ENCODE measurements at regions not wholly inside any gene's neighbourhood (a gene's known extent, or its start where the extent isn't known, plus 50 kb on each side); places are given as distances from the start of the nearest gene placed in this dataset.

- H3K36me3 ChIP-seq (ENCODE audit: control insufficient read depth in 2 of 3, insufficient read depth in 3 of 3, low read length in 3 of 3): no peaks in the 10 kb centered on the region
- no peaks in the 10 kb centered on the region for H3K9me3 ChIP-seq (ENCODE audit: control insufficient read depth in 2 of 3, insufficient read depth in 1 of 3, low read length in 3 of 3)
- H3K27me3 ChIP-seq (ENCODE audit: control insufficient read depth, insufficient read depth, low read length): no peaks in the 10 kb centered on the region
- no peak for DNase-seq
- no peak overlapping the region for H3K27ac ChIP-seq (ENCODE audit: low read depth in 2 of 2, low read length in 2 of 2)
- no peak overlapping the region for H3K4me3 ChIP-seq (ENCODE audit: low read length in 3 of 3)
- H3K9ac ChIP-seq (ENCODE audit: low read length in 3 of 3): no peak overlapping the region
- FAIRE-seq: no peak
- TF ChIP-seq, protein P1, sequence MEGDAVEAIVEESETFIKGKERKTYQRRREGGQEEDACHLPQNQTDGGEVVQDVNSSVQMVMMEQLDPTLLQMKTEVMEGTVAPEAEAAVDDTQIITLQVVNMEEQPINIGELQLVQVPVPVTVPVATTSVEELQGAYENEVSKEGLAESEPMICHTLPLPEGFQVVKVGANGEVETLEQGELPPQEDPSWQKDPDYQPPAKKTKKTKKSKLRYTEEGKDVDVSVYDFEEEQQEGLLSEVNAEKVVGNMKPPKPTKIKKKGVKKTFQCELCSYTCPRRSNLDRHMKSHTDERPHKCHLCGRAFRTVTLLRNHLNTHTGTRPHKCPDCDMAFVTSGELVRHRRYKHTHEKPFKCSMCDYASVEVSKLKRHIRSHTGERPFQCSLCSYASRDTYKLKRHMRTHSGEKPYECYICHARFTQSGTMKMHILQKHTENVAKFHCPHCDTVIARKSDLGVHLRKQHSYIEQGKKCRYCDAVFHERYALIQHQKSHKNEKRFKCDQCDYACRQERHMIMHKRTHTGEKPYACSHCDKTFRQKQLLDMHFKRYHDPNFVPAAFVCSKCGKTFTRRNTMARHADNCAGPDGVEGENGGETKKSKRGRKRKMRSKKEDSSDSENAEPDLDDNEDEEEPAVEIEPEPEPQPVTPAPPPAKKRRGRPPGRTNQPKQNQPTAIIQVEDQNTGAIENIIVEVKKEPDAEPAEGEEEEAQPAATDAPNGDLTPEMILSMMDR (IDR thresholded peaks at IDR 0.05; ENCODE audit: borderline replicate concordance, extremely low read depth, insufficient read depth): no peak
- no peaks in the 10 kb centered on the region for H3K4me1 ChIP-seq (ENCODE audit: control insufficient read depth in 2 of 3, insufficient read depth in 2 of 3, low read depth in 1 of 3, low read length in 3 of 3)
- intact Hi-C loops (cut with DNase I): no loop called here
Observed at GRCh38 chr17:70865993-70866804, 696.9 kb downstream of the KCNJ2 start.

- no peak for FAIRE-seq
- TF ChIP-seq, protein P1 (IDR thresholded peaks at IDR 0.05; ENCODE audit: borderline replicate concordance, extremely low read depth, insufficient read depth): no peak
Observed at GRCh38 chr17:70868149-70868548, 698.8 kb downstream of the KCNJ2 start.

GRCh38 chr17:70869402-70870085 is 700.2 kb downstream of the KCNJ2 start:
- DNase-seq (peak in 2 of 5 donors; percentile 32 to 40), FAIRE-seq (no peak)
- Histone ChIP-seq H3K27ac (ENCODE audit: low read depth in 2 of 2, low read length in 2 of 2) (no peak overlapping the region), H3K4me1 (ENCODE audit: control insufficient read depth in 2 of 3, insufficient read depth in 2 of 3, low read depth in 1 of 3, low read length in 3 of 3) (no peaks in the 10 kb centered on the region), H3K9ac (ENCODE audit: low read length in 3 of 3) (no peak overlapping the region), H3K36me3 (ENCODE audit: control insufficient read depth in 2 of 3, insufficient read depth in 3 of 3, low read length in 3 of 3) (no peaks in the 10 kb centered on the region), H3K9me3 (ENCODE audit: control insufficient read depth in 2 of 3, insufficient read depth in 1 of 3, low read length in 3 of 3) (no peaks in the 10 kb centered on the region), H3K4me3 (ENCODE audit: low read length in 3 of 3) (no peak overlapping the region), H3K27me3 (ENCODE audit: control insufficient read depth, insufficient read depth, low read length) (no peaks in the 10 kb centered on the region)
- intact Hi-C loops (cut with DNase I): no loop called here
- TF ChIP-seq, protein P1 (IDR thresholded peaks at IDR 0.05; ENCODE audit: borderline replicate concordance, extremely low read depth, insufficient read depth): no peak

More at GRCh38 chr17:70868149-70868548, 698.8 kb downstream of the KCNJ2 start:
- Histone ChIP-seq H3K9me3 (ENCODE audit: control insufficient read depth in 2 of 3, insufficient read depth in 1 of 3, low read length in 3 of 3) (no peaks in the 10 kb centered on the region), H3K36me3 (ENCODE audit: control insufficient read depth in 2 of 3, insufficient read depth in 3 of 3, low read length in 3 of 3) (no peaks in the 10 kb centered on the region), H3K27ac (ENCODE audit: low read depth in 2 of 2, low read length in 2 of 2) (no peak overlapping the region), H3K4me3 (ENCODE audit: low read length in 3 of 3) (no peak overlapping the region), H3K9ac (ENCODE audit: low read length in 3 of 3) (no peak overlapping the region), H3K4me1 (ENCODE audit: control insufficient read depth in 2 of 3, insufficient read depth in 2 of 3, low read depth in 1 of 3, low read length in 3 of 3) (no peaks in the 10 kb centered on the region), H3K27me3 (ENCODE audit: control insufficient read depth, insufficient read depth, low read length) (no peaks in the 10 kb centered on the region)
- intact Hi-C loops (cut with DNase I): no loop called here
- DNase-seq: no peak

Measured in kidney (tissue), 13 donors.